Endothelial cell of umbilical vein (primary cell): ENCODE measurements at regions not wholly inside any gene's neighbourhood (a gene's known extent, or its start where the extent isn't known, plus 50 kb on each side); places are given as distances from the start of the nearest gene placed in this dataset.

Source experiments
- BruUV-seq: library from RNA; stranded (reverse); fragments of 400-500 nt; replicated peaks from 2 replicates; lab custom pipeline; 2021; lab: Mats Ljungman, UMichigan
- CTCF ChIA-PET: fragments of 300-600, 350-600 bp; sonication (Branson Sonifier 250); formaldehyde crosslinking; loops from one replicate; lab custom pipeline; 2021; ENCODE audit warnings: antibody characterized with exemption, inconsistent platforms; lab: Charles Lee
- POLR2A ChIA-PET: fragments of 300-600, 350-600 bp; sonication (Branson Sonifier 250); formaldehyde crosslinking; loops from one replicate; lab custom pipeline; 2021; ENCODE audit warnings: antibody characterized with exemption, inconsistent platforms; lab: Charles Lee
- DNase-seq: peaks from one replicate; pipeline ENCODE4 v3.0.0-alpha.2; 2011; ENCODE audit warnings: low read depth, low spot score
- FAIRE-seq: peaks from 2 replicates; lab custom pipeline; 2011; peaks lifted over from hg19 to GRCh38; lab: Jason Lieb, UNC
- H2AFZ ChIP-seq: 2 replicates; pipeline ENCODE4 v1.6.0; 2012; ENCODE audit warnings: low read depth, low read length, control low read depth, inconsistent platforms
- H3K27ac ChIP-seq: 2 replicates; pipeline ENCODE4 v1.5.1; 2011; ENCODE audit warnings: low read depth, mild to moderate bottlenecking, control low read depth, low read length, moderate library complexity; ENCODE audit not compliant: insufficient read depth
- H3K27me3 ChIP-seq, 2 experiments: 2 replicates each; pipeline versions ENCODE4 v1.6.0 to v1.6.1; 2011; ENCODE audit warnings: low read length in 2 of 2, mixed read lengths in 1 of 2; ENCODE audit not compliant: control insufficient read depth in 2 of 2, insufficient read depth in 2 of 2
- H3K36me3 ChIP-seq, 2 experiments: 2 replicates in 1 of 2; 3 replicates in 1 of 2; pipeline ENCODE4 v1.5.1; 2011; ENCODE audit warnings: low read length in 2 of 2, mild to moderate bottlenecking in 1 of 2, moderate library complexity in 1 of 2; ENCODE audit not compliant: control insufficient read depth in 2 of 2, insufficient read depth in 2 of 2; ENCODE audit errors: extremely low read depth in 1 of 2
- H3K4me1 ChIP-seq: 3 replicates; pipeline ENCODE4 v1.5.1; 2011; ENCODE audit warnings: mild to moderate bottlenecking, low read length; ENCODE audit not compliant: control insufficient read depth, insufficient read depth; ENCODE audit errors: extremely low read depth
- H3K4me2 ChIP-seq: 2 replicates; pipeline ENCODE4 v1.6.1; 2011; ENCODE audit warnings: low read length, control low read depth, mixed read lengths; ENCODE audit not compliant: insufficient read depth
- H3K4me3 ChIP-seq, 3 experiments: fragments of 200-600 bp in 1 of 3; sonication (generic), shearing (Covaris generic) in 1 of 3; replicated peaks in 1 of 3; 2 replicates each; pipeline ENCODE4 v1.5.1; 2011 to 2016; ENCODE audit warnings: control low read depth in 3 of 3, low read length in 3 of 3, mild to moderate bottlenecking in 2 of 3, inconsistent platforms in 1 of 3, low read depth in 1 of 3, moderate library complexity in 1 of 3; ENCODE audit not compliant: insufficient read depth in 1 of 3
- H3K79me2 ChIP-seq: 2 replicates; pipeline ENCODE4 v1.6.0; 2012; ENCODE audit warnings: low read length, inconsistent platforms; ENCODE audit not compliant: control insufficient read depth, insufficient read depth
- H3K9ac ChIP-seq: replicated peaks from 2 replicates; pipeline ENCODE3; 2011; ENCODE audit warnings: low read length, control low read depth; ENCODE audit not compliant: insufficient read depth; ENCODE audit errors: extremely low read depth
- H3K9me1 ChIP-seq: replicated peaks from 3 replicates; pipeline ENCODE4 v1.6.0; 2011; ENCODE audit warnings: mild to moderate bottlenecking, low read length; ENCODE audit not compliant: control insufficient read depth, insufficient read depth; ENCODE audit errors: extremely low read depth
- H3K9me3 ChIP-seq: replicated peaks from 2 replicates; pipeline ENCODE4 v1.5.1; 2012; ENCODE audit warnings: low read length, inconsistent platforms; ENCODE audit not compliant: control insufficient read depth, insufficient read depth
- H4K20me1 ChIP-seq: replicated peaks from 2 replicates; pipeline ENCODE3; 2011; ENCODE audit warnings: mild to moderate bottlenecking, low read length; ENCODE audit not compliant: control insufficient read depth, insufficient read depth; ENCODE audit errors: extremely low read depth
- CTCF ChIP-seq, 2 donors: IDR thresholded peaks; 1 replicate in 1 of 2; 2 replicates in 1 of 2; pipeline ENCODE4 v1.5.1; 2011; ENCODE audit warnings: low read length in 2 of 2, mild to moderate bottlenecking in 2 of 2, moderate library complexity in 2 of 2, control low read depth in 1 of 2, inconsistent platforms in 1 of 2, low read depth in 1 of 2; ENCODE audit not compliant: insufficient read depth in 1 of 2; ENCODE audit errors: extremely low read depth in 1 of 2
- EZH2 ChIP-seq: IDR thresholded peaks from 2 replicates; pipeline ENCODE4 v1.6.1; 2012; ENCODE audit warnings: borderline replicate concordance, low read depth, mild to moderate bottlenecking, moderate library complexity, low read length, inconsistent platforms; ENCODE audit not compliant: severe bottlenecking
- FOS ChIP-seq: IDR thresholded peaks from 2 replicates; pipeline ENCODE4 v1.6.1; 2011; ENCODE audit warnings: mild to moderate bottlenecking, low read length, moderate library complexity, borderline replicate concordance; ENCODE audit not compliant: insufficient read depth
- GATA2 ChIP-seq: IDR thresholded peaks from 2 replicates; pipeline ENCODE4 v1.7.0; 2011; ENCODE audit warnings: low read depth, mild to moderate bottlenecking, moderate library complexity, mixed read lengths, low read length; ENCODE audit not compliant: insufficient read length, insufficient read depth
- JUN ChIP-seq: IDR thresholded peaks from 2 replicates; pipeline ENCODE4 v1.6.1; 2011; ENCODE audit warnings: borderline replicate concordance, low read depth; ENCODE audit not compliant: insufficient read length, insufficient read depth
- MAX ChIP-seq: IDR thresholded peaks from 2 replicates; pipeline ENCODE4 v1.6.1; 2011; ENCODE audit not compliant: insufficient read depth, insufficient read length
- MYC ChIP-seq: IDR thresholded peaks from one replicate; pipeline ENCODE4 v1.6.1; 2011; ENCODE audit warnings: mild to moderate bottlenecking, low read depth, low read length
- POLR2A ChIP-seq: IDR thresholded peaks from 2 replicates; pipeline ENCODE4 v1.6.1; 2012; ENCODE audit warnings: low read depth, mild to moderate bottlenecking, control low read depth, low read length
- POLR2AphosphoS5 ChIP-seq: IDR thresholded peaks from 2 replicates; pipeline ENCODE4 v1.6.1; 2012; ENCODE audit warnings: low read depth, mild to moderate bottlenecking, control low read depth, low read length, moderate library complexity; ENCODE audit not compliant: insufficient read depth
- dilution Hi-C: fragments of 300-500 bp; cut with MboI; formaldehyde crosslinking; loops from one replicate; pipeline ENCODE4 v1.15.0; 2019; ENCODE audit warnings: low sequenced_read_pairs; ENCODE audit not compliant: extremely low pct_ligation_motif_present
- intact Hi-C: fragments of 100-400 bp; cut with micrococcal nuclease; formaldehyde crosslinking; loops from one replicate; pipeline ENCODE4 v1.10.0; 2022

- no peaks in the 10 kb centered on the region for H4K20me1 ChIP-seq
- no peak overlapping the region for H3K27ac ChIP-seq
- no peak overlapping the region for H3K4me3 ChIP-seq
- CTCF ChIA-PET = no interaction called here
- dilution Hi-C loops = no loop called here
- TF ChIP-seq FOS (no peak), GATA2 (no peak), MYC (no peak), CTCF (IDR thresholded peaks at IDR 0.05; ENCODE audit: extremely low read depth in 1 of 2, insufficient read depth in 1 of 2, low read depth in 1 of 2, low read length in 2 of 2) (no peak), POLR2A (no peak), JUN (no peak)
- no peaks in the 10 kb centered on the region for H3K4me1 ChIP-seq
- DNase-seq = no peak
- no peaks in the 10 kb centered on the region for H3K9me1 ChIP-seq
- peaks cover 4 to 15% of the 10 kb centered on the region in 2 experiments for H3K27me3 ChIP-seq
- H3K9ac ChIP-seq = no peak overlapping the region
- POLR2A ChIA-PET = no interaction called here
- no peak overlapping the region for H3K4me2 ChIP-seq
- H3K36me3 ChIP-seq = no peaks in the 10 kb centered on the region
- no TSS peak for BruUV-seq
- intact Hi-C loops = no loop called here
- FAIRE-seq = no peak
- no peak overlapping the region for H2AFZ ChIP-seq
- no peaks in the 10 kb centered on the region for H3K79me2 ChIP-seq
- no peaks in the 10 kb centered on the region for H3K9me3 ChIP-seq
Measured at GRCh38 chr1:94677714-94678113, 136.2 kb upstream of the F3 start.

GRCh38 chr1:94677087-94677486 is 135.5 kb upstream of the F3 start:
- H3K4me1 ChIP-seq = no peaks in the 10 kb centered on the region
- no peak for FAIRE-seq
- no peak overlapping the region for H2AFZ ChIP-seq
- dilution Hi-C loops = no loop called here
- H3K27ac ChIP-seq = no peak overlapping the region
- TF ChIP-seq FOS (no peak), POLR2AphosphoS5 (no peak), GATA2 (no peak), EZH2 (no peak), CTCF (IDR thresholded peaks at IDR 0.05; ENCODE audit: extremely low read depth in 1 of 2, insufficient read depth in 1 of 2, low read depth in 1 of 2, low read length in 2 of 2) (no peak), POLR2A (no peak), MYC (no peak), MAX (no peak), JUN (no peak)
- DNase-seq = no peak
- intact Hi-C loops = no loop called here
- no peaks in the 10 kb centered on the region for H3K79me2 ChIP-seq
- BruUV-seq = no TSS peak
- H3K4me2 ChIP-seq = no peak overlapping the region
- no peak overlapping the region for H3K9ac ChIP-seq
- no peaks in the 10 kb centered on the region for H3K36me3 ChIP-seq
- ChIA-PET POLR2A (no interaction called here), CTCF (no interaction called here)
- H3K27me3 ChIP-seq = peaks cover 3 to 13% of the 10 kb centered on the region in 2 experiments
- H3K4me3 ChIP-seq = no peak overlapping the region
- H4K20me1 ChIP-seq = no peaks in the 10 kb centered on the region
- no peaks in the 10 kb centered on the region for H3K9me1 ChIP-seq
- H3K9me3 ChIP-seq = no peaks in the 10 kb centered on the region
